Stimulated activated naive CD8-positive, alpha-beta T cell treated with anti-CD3 and anti-CD28 coated beads, Interleukin-15, amount 100 ng/mL, for 72 hours (primary cell): ENCODE measurements at regions not wholly inside any gene's neighbourhood (a gene's known extent, or its start where the extent isn't known, plus 50 kb on each side); places are given as distances from the start of the nearest gene placed in this dataset.

ENCODE experiments used
- ATAC-seq: fragments of 150-1000 bp; cut with Tn5 transposase; 2 replicates; pipeline ENCODE4 v1.10.0; 2021; ENCODE audit warnings: mild to moderate bottlenecking, moderate library complexity
- DNase-seq, 2 donors: peaks; one replicate each; pipeline ENCODE4 v3.0.0; 2021 to 2022
- H3K27ac Mint-ChIP-seq, 2 donors: one replicate each; pipeline ENCODE4 v1.8.0; 2022; ENCODE audit warnings: mild to moderate bottlenecking in 2 of 2, mixed read lengths in 2 of 2, moderate library complexity in 2 of 2
- H3K27me3 Mint-ChIP-seq: one replicate; pipeline ENCODE4 v1.8.0; 2022; ENCODE audit warnings: mixed read lengths
- H3K4me1 Mint-ChIP-seq: one replicate; pipeline ENCODE4 v1.8.0; 2022; ENCODE audit warnings: mild to moderate bottlenecking, mixed read lengths
- H3K4me3 Mint-ChIP-seq, 2 donors: one replicate each; pipeline ENCODE4 v1.8.0; 2022; ENCODE audit warnings: mild to moderate bottlenecking in 2 of 2, mixed read lengths in 2 of 2, moderate library complexity in 1 of 2
- H3K9me3 Mint-ChIP-seq, 2 donors: one replicate each; pipeline ENCODE4 v1.8.0; 2022; ENCODE audit warnings: mixed read lengths in 2 of 2

GRCh38 chr1:112772781-112773180 is 57.6 kb upstream of the PPM1J start:
- peaks cover 9% of the 10 kb centered on the region for H3K4me1 Mint-ChIP-seq
- no peak for DNase-seq
- H3K9me3 Mint-ChIP-seq: no peaks in the 10 kb centered on the region
- peaks cover 32% of the 10 kb centered on the region for H3K27me3 Mint-ChIP-seq
- H3K27ac Mint-ChIP-seq: no peak overlapping the region
- ATAC-seq: no peak
- no peak overlapping the region for H3K4me3 Mint-ChIP-seq

- Mint-ChIP-seq H3K9me3 (no peaks in the 10 kb centered on the region), H3K27me3 (peaks cover 32% of the 10 kb centered on the region), H3K4me3 (no peak overlapping the region), H3K4me1 (peaks cover 9% of the 10 kb centered on the region), H3K27ac (no peak overlapping the region)
- ATAC-seq: no peak
- DNase-seq: no peak
These were observed 55.6 kb upstream of the PPM1J start for GRCh38 chr1:112770724-112771123.

- Mint-ChIP-seq H3K4me3 (no peak overlapping the region), H3K9me3 (no peaks in the 10 kb centered on the region), H3K4me1 (peaks cover 9% of the 10 kb centered on the region), H3K27ac (no peak overlapping the region), H3K27me3 (peaks cover 32% of the 10 kb centered on the region)
- no peak for DNase-seq
- ATAC-seq: no peak
These were observed 54.5 kb upstream of the PPM1J start for GRCh38 chr1:112769611-112770010.

GRCh38 chr1:112767646-112768045 is 52.5 kb upstream of the PPM1J start:
- Mint-ChIP-seq H3K4me1 (peaks cover 9% of the 10 kb centered on the region), H3K4me3 (no peak overlapping the region), H3K9me3 (no peaks in the 10 kb centered on the region), H3K27ac (no peak overlapping the region), H3K27me3 (peaks cover 26% of the 10 kb centered on the region)
- ATAC-seq (no peak), DNase-seq (no peak)
